GM21360 (cell line): ENCODE measurements at regions not wholly inside any gene's neighbourhood (a gene's known extent, or its start where the extent isn't known, plus 50 kb on each side); places are given as distances from the start of the nearest gene placed in this dataset.

Experiments
- ATAC-seq: cut with Tn5 transposase; IDR thresholded peaks from one replicate; pipeline ENCODE4 v1.9.1; 2021; ENCODE audit warnings: mild to moderate bottlenecking, moderate library complexity; ENCODE audit not compliant: unreplicated experiment

DNA sequence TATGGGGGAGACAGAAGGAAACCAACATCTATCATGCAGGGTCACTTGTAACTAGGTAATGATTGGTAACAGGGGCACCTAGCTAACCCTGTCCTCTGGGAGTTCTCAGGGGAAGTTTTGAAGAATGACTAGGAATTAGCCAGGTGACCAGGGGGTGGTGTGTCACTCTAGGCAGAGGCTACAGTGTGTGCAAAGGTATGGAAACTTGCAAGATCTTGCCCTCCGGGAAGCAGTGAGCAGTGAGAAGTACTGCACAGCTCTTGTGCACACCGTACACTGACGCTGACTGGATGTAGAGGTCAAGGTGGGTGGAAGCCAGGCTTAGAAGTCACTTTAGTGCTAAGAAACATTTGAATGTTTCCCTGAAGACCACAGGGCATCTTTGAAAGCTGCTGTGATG lies 62.9 kb upstream of the LMO4 start:
- ATAC-seq = no peak

DNA sequence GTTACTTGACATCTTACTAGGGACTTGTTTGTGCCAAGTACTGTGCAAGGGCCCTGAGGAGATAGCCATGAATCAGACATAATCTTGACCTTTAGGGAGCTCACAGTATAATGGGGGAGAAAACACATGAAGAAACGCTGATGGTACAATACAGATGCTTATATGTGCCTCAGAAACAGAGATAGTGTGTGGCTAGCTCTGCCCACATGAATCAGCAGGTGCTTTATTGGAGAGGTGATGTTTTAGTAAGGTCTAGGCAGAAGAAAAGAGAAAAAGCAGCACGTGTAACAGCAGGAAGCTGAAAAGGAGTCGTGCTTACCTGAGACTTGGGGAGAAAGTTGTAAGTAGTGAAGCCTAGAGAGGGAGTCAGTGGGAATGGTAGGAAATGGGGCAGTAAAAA lies 60.6 kb upstream of the LMO4 start:
- ATAC-seq = no peak

DNA sequence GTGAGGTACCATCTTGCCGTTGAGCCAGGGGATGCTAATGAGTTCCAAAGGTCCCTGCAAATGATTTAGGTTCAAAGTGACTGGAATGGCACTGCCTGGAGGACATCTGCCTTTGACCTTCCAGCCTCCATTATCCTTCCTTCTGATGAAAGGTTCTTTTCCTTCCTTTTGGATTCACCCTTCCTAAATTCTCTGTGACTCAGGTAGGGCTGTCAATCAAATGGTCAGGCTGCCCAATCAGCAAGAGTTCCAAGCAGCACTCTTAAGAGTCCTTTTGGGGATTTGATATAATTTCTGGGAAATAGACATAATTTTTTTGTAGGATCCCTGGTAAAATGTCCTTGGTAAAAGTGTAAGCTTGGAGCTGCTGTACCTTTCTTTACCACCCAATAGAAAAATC lies 58.8 kb upstream of the LMO4 start:
- ATAC-seq = no peak

DNA sequence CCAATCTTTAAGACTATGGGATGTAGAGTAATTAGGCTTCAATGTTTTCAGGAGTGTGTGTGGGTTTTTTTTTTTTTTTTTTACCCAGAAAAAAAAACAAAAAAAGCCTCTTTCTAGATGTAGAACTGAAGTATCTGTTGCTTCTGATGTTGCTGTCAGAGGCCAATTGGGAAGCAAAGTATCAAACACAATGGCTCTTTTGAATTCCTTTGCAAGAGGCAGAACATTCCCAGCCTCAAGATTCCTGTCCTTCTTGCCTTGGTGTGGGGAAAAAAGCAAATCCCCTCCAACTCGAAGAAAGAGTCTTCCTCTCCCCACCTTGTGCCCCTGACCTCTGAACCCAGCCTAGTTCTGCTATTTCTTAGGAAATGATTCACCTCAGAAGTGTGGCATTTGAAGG lies 55.4 kb upstream of the LMO4 start:
- no peak for ATAC-seq

DNA sequence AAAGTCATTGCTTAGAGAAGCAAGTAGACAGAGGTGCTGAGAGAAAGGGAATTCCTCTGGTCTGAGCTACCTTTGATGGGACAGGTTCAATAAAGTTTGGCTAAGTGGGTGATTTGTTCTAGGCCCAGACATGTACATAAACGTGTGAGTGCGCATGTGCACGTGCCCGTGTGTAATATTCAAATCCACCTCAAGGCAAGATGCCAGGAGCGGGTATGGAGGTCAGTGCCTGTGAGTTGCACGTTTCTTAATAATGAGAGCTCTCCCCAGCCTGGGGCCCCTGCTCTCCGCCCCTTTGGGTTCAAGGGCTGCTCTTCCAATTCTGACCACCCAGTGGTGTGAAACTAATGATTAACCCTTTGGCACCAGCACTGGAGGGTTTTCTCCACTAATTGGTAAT lies 53.8 kb upstream of the LMO4 start:
- no peak for ATAC-seq

DNA sequence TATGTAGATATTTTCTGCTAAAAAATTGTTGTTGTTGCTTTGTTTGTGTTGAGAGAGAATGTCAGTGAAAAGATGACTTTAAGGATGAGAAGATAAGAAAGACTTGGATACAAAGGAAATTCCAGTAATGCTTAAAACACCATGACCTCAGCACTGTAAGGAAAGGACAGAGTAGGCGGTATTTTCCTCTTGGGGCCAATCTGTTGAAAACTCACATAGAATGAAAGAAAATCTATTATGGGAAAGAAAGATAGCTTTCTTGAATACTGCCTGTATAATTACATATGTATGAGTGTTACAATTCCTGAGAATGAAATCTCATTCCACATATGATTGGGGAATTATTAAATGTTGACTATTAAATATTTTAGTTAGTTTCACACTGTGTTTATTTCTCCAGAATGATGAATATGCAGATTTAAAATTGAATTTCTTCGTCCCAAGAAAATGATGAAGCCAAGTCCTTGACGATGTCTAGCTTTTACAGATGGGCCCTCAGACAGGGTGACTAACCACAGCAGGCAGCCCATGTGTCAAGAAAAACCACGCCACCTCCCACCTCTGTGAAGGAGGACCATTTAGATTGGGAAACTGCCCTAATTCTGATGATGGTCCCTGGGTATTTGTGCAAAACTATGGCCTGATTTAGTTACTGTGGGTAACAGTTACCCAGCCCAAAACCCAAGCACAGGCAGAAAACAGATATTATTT lies 49.7 kb upstream of the LMO4 start:
- no peak for ATAC-seq
